ENCODE measurements at regions not wholly inside any gene's neighbourhood (a gene's known extent, or its start where the extent isn't known, plus 50 kb on each side); places are given as distances from the start of the nearest gene placed in this dataset.
"Not testable (repeated sequence)": the region's sequence is repeated elsewhere in the genome, so short reads cannot be mapped to it uniquely, and the experiment has no call there.

DNA sequence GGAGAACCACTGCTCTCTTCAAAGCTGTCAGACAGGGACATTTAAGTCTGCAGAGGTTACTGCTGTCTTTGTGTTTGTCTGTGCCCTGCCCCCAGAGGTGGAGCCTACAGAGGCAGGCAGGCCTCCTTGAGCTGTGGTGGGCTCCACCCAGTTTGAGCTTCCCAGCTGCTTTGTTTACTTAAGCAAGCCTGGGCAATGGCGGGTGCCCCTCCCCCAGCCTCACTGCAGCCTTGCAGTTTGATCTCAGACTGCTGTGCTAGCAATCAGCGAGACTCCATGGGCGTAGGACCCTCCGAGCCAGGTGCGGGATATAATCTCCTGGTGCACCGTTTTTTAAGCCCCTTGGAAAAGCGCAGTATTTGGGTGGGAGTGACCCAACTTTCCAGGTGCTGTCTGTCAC is 290.6 kb upstream of the MEIS1 start:
- H3K27me3 ChIP-seq (ENCODE audit: control insufficient read depth in 1 of 2, insufficient read depth in 2 of 2, low read length in 2 of 2); CTCF ChIA-PET (ENCODE audit: low intra/inter-chr PET ratio, low total read pairs); H3K4me1 ChIP-seq (ENCODE audit: insufficient read depth, low read length); H3K4me3 ChIP-seq (replicated peaks in 1 of 3; ENCODE audit: insufficient read depth in 1 of 3, low read depth in 2 of 3, low read length in 3 of 3); H3K36me3 ChIP-seq (replicated peaks in 1 of 2; ENCODE audit: control insufficient read depth in 1 of 2, insufficient read depth in 2 of 2, low read length in 2 of 2); H3K79me2 ChIP-seq (ENCODE audit: insufficient read depth, low read length); H3K4me2 ChIP-seq (ENCODE audit: low read depth, low read length); H3K9ac ChIP-seq (ENCODE audit: insufficient read depth, low read depth, low read length); DNase-seq (ENCODE audit: low spot score); POLR2A ChIA-PET; H3K9me3 ChIP-seq (ENCODE audit: low read length); H3K27ac ChIP-seq (ENCODE audit: extremely low read length, insufficient read depth, low read length); ATAC-seq; BruUV-seq (replicated peaks); intact Hi-C loops (cut with micrococcal nuclease; ENCODE audit: unreplicated experiment); FAIRE-seq; in situ Hi-C loops (cut with HindIII; ENCODE audit: extremely low pct_ligation_motif_present, low pct_unique_long_range_greater_than_20kb); H4K20me1 ChIP-seq (ENCODE audit: insufficient read depth, low read length); H2AFZ ChIP-seq (ENCODE audit: low read length); TF ChIP-seq FOXA1 (IDR thresholded peaks at IDR 0.05): not testable (repeated sequence)
- TF ChIP-seq FOXA1 (CRISPR knock-in tag; IDR thresholded peaks at IDR 0.05): peak; percentile 66
- peak; percentile 82 for TF ChIP-seq ZNF281 (CRISPR knock-in tag; IDR thresholded peaks at IDR 0.05; ENCODE audit: borderline replicate concordance)
- WGBS (ENCODE audit: low lambda C conversion rate): 16% methylated on average over 6 of the region's 7 CpGs

DNA sequence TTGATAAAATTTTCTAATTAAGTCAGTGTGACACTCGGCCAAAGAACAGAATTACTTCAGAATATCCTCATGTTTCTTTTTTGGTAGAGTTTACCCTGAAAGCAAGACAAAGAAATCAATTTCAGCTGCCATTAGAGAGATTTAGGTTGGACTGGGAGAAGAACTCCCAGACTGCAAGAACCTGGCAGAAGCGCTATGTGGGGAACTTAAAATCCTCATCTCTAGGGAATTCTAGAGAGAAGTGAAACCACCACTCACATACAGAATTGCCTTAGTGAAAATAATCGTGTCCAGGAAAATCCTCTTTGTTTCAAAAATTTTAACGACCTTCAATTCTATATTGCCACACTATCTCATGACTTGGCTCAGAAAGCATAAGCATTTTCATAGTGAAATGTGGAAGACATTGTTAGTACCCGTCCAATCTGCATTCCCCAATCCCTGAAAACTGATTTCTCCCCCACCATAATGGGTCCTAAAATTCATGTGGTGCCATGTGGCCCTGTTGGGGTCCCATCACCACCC is 297.3 kb upstream of the MEIS1 start:
- no peaks in the 10 kb centered on the region for H4K20me1 ChIP-seq (ENCODE audit: insufficient read depth, low read length)
- BruUV-seq (replicated peaks): no TSS peak

More for the DNA sequence above, 297.3 kb upstream of the MEIS1 start:
- DNase-seq (ENCODE audit: low spot score) (no peak), FAIRE-seq (no peak), ATAC-seq (no peak)
- Histone ChIP-seq H3K4me1 (ENCODE audit: insufficient read depth, low read length) (no peaks in the 10 kb centered on the region), H3K27me3 (ENCODE audit: control insufficient read depth in 1 of 2, insufficient read depth in 2 of 2, low read length in 2 of 2) (no peaks in the 10 kb centered on the region), H3K4me3 (replicated peaks in 1 of 3; ENCODE audit: insufficient read depth in 1 of 3, low read depth in 2 of 3, low read length in 3 of 3) (no peak overlapping the region), H3K36me3 (replicated peaks in 1 of 2; ENCODE audit: control insufficient read depth in 1 of 2, insufficient read depth in 2 of 2, low read length in 2 of 2) (no peaks in the 10 kb centered on the region), H2AFZ (ENCODE audit: low read length) (no peak overlapping the region), H3K9me3 (ENCODE audit: low read length) (no peaks in the 10 kb centered on the region), H3K9ac (ENCODE audit: insufficient read depth, low read depth, low read length) (no peak overlapping the region), H3K4me2 (ENCODE audit: low read depth, low read length) (no peak overlapping the region), H3K79me2 (ENCODE audit: insufficient read depth, low read length) (no peaks in the 10 kb centered on the region), H3K27ac (ENCODE audit: extremely low read length, insufficient read depth, low read length) (no peak overlapping the region)
- ChIA-PET POLR2A (no interaction called here), CTCF (ENCODE audit: low intra/inter-chr PET ratio, low total read pairs) (no interaction called here)
- in situ Hi-C loops (cut with HindIII; ENCODE audit: extremely low pct_ligation_motif_present, low pct_unique_long_range_greater_than_20kb): no loop called here
- WGBS (ENCODE audit: low lambda C conversion rate): 15% methylated on average over 5 of the region's 5 CpGs
- TF ChIP-seq GPBP1L1 (CRISPR knock-in tag; IDR thresholded peaks at IDR 0.05) (no peak), CBX1 (IDR thresholded peaks at IDR 0.05; ENCODE audit: low read depth) (no peak), POLR2G (IDR thresholded peaks at IDR 0.05; ENCODE audit: low read depth, low read length) (no peak), ZNF746 (CRISPR knock-in tag; IDR thresholded peaks at IDR 0.05) (no peak), MEIS2 (CRISPR knock-in tag; IDR thresholded peaks at IDR 0.05) (no peak), ZNF160 (CRISPR knock-in tag; IDR thresholded peaks at IDR 0.05) (no peak), ONECUT2 (CRISPR knock-in tag; IDR thresholded peaks at IDR 0.05) (no peak), KDM1A (CRISPR knock-in tag; IDR thresholded peaks at IDR 0.05) (no peak)
- TF ChIP-seq, protein P1, sequence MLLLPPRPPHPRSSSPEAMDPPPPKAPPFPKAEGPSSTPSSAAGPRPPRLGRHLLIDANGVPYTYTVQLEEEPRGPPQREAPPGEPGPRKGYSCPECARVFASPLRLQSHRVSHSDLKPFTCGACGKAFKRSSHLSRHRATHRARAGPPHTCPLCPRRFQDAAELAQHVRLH (CRISPR knock-in tag; IDR thresholded peaks at IDR 0.05; ENCODE audit: borderline replicate concordance, low read depth): no peak
- TF ChIP-seq, protein P2, sequence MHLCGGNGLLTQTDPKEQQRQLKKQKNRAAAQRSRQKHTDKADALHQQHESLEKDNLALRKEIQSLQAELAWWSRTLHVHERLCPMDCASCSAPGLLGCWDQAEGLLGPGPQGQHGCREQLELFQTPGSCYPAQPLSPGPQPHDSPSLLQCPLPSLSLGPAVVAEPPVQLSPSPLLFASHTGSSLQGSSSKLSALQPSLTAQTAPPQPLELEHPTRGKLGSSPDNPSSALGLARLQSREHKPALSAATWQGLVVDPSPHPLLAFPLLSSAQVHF (CRISPR knock-in tag; IDR thresholded peaks at IDR 0.05): no peak
- intact Hi-C loops (cut with micrococcal nuclease; ENCODE audit: unreplicated experiment): no loop called here
